ENCODE measurements at regions not wholly inside any gene's neighbourhood (a gene's known extent, or its start where the extent isn't known, plus 50 kb on each side); places are given as distances from the start of the nearest gene placed in this dataset.

DNA sequence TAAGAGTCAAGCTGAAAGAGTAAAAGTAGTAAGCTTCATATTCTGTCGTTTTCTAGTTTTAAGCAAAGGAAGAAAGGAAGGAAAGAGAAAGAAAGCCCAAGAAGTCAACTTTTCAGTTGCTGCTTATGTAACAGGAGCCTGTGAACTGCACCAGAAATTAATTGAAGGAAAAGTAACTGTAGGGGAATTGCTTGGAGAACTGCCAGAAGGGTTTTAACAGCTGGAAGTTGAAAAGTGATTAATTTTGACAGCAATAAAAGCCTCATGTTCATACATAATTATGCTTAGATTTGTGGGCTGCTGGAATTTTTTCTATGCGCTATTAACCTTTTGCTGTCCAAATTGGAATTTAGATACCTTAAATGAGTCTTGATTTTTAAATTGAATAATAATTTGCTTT lies 255.7 kb downstream of the ENC1 start (continued):
- TF ChIP-seq, protein P1, sequence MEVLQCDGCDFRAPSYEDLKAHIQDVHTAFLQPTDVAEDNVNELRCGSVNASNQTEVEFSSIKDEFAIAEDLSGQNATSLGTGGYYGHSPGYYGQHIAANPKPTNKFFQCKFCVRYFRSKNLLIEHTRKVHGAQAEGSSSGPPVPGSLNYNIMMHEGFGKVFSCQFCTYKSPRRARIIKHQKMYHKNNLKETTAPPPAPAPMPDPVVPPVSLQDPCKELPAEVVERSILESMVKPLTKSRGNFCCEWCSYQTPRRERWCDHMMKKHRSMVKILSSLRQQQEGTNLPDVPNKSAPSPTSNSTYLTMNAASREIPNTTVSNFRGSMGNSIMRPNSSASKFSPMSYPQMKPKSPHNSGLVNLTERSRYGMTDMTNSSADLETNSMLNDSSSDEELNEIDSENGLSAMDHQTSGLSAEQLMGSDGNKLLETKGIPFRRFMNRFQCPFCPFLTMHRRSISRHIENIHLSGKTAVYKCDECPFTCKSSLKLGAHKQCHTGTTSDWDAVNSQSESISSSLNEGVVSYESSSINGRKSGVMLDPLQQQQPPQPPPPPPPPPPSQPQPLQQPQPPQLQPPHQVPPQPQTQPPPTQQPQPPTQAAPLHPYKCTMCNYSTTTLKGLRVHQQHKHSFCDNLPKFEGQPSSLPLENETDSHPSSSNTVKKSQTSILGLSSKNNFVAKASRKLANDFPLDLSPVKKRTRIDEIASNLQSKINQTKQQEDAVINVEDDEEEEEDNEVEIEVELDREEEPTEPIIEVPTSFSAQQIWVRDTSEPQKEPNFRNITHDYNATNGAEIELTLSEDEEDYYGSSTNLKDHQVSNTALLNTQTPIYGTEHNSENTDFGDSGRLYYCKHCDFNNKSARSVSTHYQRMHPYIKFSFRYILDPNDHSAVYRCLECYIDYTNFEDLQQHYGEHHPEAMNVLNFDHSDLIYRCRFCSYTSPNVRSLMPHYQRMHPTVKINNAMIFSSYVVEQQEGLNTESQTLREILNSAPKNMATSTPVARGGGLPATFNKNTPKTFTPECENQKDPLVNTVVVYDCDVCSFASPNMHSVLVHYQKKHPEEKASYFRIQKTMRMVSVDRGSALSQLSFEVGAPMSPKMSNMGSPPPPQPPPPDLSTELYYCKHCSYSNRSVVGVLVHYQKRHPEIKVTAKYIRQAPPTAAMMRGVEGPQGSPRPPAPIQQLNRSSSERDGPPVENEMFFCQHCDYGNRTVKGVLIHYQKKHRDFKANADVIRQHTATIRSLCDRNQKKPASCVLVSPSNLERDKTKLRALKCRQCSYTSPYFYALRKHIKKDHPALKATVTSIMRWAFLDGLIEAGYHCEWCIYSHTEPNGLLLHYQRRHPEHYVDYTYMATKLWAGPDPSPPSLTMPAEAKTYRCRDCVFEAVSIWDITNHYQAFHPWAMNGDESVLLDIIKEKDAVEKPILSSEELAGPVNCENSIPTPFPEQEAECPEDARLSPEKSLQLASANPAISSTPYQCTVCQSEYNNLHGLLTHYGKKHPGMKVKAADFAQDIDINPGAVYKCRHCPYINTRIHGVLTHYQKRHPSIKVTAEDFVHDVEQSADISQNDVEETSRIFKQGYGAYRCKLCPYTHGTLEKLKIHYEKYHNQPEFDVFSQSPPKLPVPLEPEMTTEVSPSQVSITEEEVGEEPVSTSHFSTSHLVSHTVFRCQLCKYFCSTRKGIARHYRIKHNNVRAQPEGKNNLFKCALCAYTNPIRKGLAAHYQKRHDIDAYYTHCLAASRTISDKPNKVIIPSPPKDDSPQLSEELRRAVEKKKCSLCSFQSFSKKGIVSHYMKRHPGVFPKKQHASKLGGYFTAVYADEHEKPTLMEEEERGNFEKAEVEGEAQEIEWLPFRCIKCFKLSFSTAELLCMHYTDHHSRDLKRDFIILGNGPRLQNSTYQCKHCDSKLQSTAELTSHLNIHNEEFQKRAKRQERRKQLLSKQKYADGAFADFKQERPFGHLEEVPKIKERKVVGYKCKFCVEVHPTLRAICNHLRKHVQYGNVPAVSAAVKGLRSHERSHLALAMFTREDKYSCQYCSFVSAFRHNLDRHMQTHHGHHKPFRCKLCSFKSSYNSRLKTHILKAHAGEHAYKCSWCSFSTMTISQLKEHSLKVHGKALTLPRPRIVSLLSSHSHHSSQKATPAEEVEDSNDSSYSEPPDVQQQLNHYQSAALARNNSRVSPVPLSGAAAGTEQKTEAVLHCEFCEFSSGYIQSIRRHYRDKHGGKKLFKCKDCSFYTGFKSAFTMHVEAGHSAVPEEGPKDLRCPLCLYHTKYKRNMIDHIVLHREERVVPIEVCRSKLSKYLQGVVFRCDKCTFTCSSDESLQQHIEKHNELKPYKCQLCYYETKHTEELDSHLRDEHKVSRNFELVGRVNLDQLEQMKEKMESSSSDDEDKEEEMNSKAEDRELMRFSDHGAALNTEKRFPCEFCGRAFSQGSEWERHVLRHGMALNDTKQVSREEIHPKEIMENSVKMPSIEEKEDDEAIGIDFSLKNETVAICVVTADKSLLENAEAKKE (CRISPR knock-in tag; IDR thresholded peaks at IDR 0.05), result no peak
- TF ChIP-seq, protein P2, sequence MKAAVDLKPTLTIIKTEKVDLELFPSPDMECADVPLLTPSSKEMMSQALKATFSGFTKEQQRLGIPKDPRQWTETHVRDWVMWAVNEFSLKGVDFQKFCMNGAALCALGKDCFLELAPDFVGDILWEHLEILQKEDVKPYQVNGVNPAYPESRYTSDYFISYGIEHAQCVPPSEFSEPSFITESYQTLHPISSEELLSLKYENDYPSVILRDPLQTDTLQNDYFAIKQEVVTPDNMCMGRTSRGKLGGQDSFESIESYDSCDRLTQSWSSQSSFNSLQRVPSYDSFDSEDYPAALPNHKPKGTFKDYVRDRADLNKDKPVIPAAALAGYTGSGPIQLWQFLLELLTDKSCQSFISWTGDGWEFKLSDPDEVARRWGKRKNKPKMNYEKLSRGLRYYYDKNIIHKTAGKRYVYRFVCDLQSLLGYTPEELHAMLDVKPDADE (IDR thresholded peaks at IDR 0.05), result no peak
- TF ChIP-seq ZNF114 (CRISPR knock-in tag; IDR thresholded peaks at IDR 0.05) (no peak), EZH2 (IDR thresholded peaks at IDR 0.05; ENCODE audit: low read depth, unreplicated experiment) (no peak), ZNF331 (CRISPR knock-in tag; IDR thresholded peaks at IDR 0.05; ENCODE audit: low read depth) (no peak)
- TF ChIP-seq, protein P3, sequence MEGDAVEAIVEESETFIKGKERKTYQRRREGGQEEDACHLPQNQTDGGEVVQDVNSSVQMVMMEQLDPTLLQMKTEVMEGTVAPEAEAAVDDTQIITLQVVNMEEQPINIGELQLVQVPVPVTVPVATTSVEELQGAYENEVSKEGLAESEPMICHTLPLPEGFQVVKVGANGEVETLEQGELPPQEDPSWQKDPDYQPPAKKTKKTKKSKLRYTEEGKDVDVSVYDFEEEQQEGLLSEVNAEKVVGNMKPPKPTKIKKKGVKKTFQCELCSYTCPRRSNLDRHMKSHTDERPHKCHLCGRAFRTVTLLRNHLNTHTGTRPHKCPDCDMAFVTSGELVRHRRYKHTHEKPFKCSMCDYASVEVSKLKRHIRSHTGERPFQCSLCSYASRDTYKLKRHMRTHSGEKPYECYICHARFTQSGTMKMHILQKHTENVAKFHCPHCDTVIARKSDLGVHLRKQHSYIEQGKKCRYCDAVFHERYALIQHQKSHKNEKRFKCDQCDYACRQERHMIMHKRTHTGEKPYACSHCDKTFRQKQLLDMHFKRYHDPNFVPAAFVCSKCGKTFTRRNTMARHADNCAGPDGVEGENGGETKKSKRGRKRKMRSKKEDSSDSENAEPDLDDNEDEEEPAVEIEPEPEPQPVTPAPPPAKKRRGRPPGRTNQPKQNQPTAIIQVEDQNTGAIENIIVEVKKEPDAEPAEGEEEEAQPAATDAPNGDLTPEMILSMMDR (conservative IDR thresholded peaks at IDR 0.05; ENCODE audit: low read depth in 2 of 2), result no peak

Measured in GM23338 (cell line).